ENCODE measurements at regions not wholly inside any gene's neighbourhood (a gene's known extent, or its start where the extent isn't known, plus 50 kb on each side); places are given as distances from the start of the nearest gene placed in this dataset.

DNA sequence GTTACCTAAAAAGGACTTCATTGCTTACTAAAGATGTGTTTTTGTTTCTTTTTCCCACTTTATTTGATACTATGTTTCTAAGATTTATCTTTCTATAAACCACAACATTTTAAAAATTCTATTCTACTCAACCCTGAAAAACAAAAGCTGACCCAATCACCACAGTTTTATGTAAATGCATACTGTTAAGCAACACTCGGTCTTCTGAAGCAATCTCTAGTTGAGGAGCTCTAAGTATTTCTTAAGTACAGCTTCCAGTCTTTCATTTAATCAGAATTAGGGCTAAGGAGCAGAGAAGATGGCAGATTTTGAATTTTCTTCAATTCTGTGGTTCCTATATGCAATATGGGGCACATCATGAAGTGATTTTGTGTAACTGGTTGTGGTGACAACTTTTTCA is 72.2 kb upstream of the SLC4A10 start:
- TF ChIP-seq, protein P1, sequence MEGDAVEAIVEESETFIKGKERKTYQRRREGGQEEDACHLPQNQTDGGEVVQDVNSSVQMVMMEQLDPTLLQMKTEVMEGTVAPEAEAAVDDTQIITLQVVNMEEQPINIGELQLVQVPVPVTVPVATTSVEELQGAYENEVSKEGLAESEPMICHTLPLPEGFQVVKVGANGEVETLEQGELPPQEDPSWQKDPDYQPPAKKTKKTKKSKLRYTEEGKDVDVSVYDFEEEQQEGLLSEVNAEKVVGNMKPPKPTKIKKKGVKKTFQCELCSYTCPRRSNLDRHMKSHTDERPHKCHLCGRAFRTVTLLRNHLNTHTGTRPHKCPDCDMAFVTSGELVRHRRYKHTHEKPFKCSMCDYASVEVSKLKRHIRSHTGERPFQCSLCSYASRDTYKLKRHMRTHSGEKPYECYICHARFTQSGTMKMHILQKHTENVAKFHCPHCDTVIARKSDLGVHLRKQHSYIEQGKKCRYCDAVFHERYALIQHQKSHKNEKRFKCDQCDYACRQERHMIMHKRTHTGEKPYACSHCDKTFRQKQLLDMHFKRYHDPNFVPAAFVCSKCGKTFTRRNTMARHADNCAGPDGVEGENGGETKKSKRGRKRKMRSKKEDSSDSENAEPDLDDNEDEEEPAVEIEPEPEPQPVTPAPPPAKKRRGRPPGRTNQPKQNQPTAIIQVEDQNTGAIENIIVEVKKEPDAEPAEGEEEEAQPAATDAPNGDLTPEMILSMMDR (IDR thresholded peaks at IDR 0.05; ENCODE audit: low read length), result no peak
- TF ChIP-seq EZH2 (IDR thresholded peaks at IDR 0.05; ENCODE audit: borderline replicate concordance, low read length), result no peak
